Stimulated activated CD4-positive, alpha-beta T cell treated with anti-CD3 and anti-CD28 coated beads, TNF-alpha, amount 100 ng/mL, for 4 hours (primary cell): ENCODE measurements at regions not wholly inside any gene's neighbourhood (a gene's known extent, or its start where the extent isn't known, plus 50 kb on each side); places are given as distances from the start of the nearest gene placed in this dataset.
"Not testable (repeated sequence)": the region's sequence is repeated elsewhere in the genome, so short reads cannot be mapped to it uniquely, and the experiment has no call there.

ENCODE experiments used
- DNase-seq, 3 experiments: peaks; one replicate each; pipeline ENCODE4 v3.0.0-alpha.2; 2020; ENCODE audit warnings: low read depth in 3 of 3

GRCh38 chr15:59783774-59784520 lies 94.8 kb upstream of the BNIP2 start:
- DNase-seq = not testable (repeated sequence)

GRCh38 chr15:59779110-59779509 lies 90.0 kb upstream of the BNIP2 start:
- DNase-seq = no peak

GRCh38 chr15:59764775-59765174 lies 75.7 kb upstream of the BNIP2 start:
- DNase-seq = no peak

GRCh38 chr15:59762558-59762957 lies 73.4 kb upstream of the BNIP2 start:
- no peak for DNase-seq

GRCh38 chr15:59760256-59760655 lies 71.1 kb upstream of the BNIP2 start:
- DNase-seq = not testable (repeated sequence)

GRCh38 chr15:59751552-59752413 lies 62.7 kb upstream of the BNIP2 start:
- no peak for DNase-seq

- no peak for DNase-seq
These were observed 57.7 kb upstream of the BNIP2 start for GRCh38 chr15:59746777-59747176.

- no peak for DNase-seq
These were observed 52.3 kb upstream of the BNIP2 start for GRCh38 chr15:59741274-59741906.

GRCh38 chr15:59739557-59740186 lies 50.6 kb upstream of the BNIP2 start:
- no peak for DNase-seq
